CD4-positive, alpha-beta T cell treated with Interleukin-10 for 1 hour (primary cell): ENCODE measurements at regions not wholly inside any gene's neighbourhood (a gene's known extent, or its start where the extent isn't known, plus 50 kb on each side); places are given as distances from the start of the nearest gene placed in this dataset.
A peak's percentile ranks its signal among the peaks of the same experiment; 100 is the strongest.

Experiments used
- DNase-seq: peaks from one replicate; pipeline ENCODE4 v3.0.0-alpha.2; 2020

DNA sequence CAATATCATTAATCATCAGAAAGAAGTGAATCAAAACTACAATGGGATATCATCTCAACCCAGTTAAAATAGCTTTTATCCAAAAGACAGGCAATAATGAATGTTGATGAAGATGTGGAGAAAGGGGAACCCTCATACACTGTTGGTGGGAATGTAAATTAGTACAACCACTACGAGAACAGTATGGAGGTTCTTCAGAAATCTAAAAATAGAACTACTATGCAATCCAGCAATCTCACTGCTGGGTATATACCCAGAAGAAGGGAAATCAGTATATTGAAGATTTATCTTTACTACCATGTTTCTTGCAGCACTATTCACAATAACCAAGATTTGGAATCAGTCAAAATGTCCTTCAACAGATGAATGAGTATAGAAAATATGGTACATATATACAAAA, 189.8 kb downstream of the HHIPL2 start:
- no peak for DNase-seq

DNA sequence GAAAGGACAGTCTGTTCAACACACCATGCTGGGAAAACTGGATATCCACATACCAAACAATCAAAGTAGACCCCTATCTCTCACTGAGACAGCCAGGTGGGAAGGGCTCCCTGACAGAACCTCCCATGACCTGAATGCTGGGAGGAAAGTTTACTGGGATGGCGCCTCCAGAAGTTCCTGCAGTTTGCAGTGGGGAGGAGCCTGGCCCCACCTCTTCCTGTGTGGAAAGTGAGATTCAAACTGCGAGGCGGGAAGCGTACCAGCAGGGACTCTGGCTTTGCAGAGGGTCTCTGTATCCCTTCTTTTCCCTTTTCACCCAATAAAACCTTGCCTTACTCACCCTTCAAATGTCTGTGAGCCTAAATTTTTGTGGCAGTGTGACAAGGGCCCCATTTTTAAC, 190.7 kb downstream of the HHIPL2 start:
- no peak for DNase-seq

DNA sequence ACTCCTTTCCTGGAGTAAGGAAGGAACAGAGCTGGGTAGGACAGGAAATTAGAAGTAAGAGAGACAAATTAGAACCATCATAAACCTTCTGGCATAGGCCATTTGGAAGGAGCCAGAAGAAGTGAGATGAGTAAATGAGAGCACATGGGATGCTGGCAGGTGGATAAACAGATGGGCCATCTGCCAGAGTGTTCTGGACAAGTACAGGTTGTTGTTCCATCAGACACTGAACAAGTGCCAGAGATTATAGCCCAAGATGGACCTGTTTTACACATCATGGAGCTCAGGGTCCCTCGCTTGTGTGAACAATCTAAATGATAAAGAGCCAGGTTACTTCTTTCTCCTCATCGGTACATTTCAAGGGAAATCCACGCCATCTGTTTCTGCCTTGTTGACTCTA, 200.3 kb downstream of the HHIPL2 start:
- DNase-seq: no peak

DNA sequence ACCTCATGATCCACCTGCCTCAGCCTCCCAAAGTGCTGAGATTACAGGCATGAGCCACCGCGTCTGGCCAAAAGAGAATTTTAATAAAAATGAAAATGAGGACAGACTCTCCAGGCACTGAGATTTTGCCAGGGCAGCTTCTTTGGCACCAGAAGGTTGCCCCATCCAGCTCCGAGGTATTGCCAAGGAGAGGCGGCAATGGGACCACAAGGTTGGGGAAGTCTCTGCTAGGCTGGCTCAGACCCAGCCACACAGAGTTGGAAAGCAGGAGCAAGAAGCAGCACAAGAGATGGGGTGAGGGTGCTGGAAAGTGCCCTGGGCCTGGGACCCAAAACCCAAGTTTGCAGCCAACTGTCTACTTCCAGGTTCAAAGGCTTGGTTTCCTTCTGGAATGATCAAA, 200.9 kb downstream of the HHIPL2 start:
- DNase-seq: no peak

DNA sequence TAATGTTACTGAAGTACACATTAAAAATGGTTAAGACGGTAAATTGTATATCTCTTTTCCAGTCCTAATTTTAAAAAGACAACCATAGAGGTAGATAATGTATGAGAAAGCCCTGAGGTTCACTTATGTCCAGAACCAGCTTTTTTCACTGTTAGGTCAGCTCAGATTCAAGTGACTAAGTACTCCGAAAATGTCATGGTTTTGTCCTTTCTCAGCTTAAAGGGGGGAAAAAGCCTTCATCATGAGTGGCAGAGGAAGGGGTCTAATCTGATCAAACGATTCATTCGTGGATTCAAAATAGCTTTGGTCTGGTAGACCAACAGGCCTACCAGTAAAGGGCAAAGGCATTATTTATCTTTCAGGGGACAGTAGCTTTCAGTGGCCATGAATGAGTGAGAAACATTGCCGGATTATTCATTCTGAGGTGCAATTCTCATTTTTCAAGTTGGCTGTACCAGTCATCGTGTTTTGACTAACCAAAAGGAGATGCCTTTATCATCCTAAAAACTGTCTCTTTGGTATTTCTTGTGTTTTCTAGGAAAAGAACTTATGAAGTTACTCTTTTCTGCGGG, 208.4 kb downstream of the HHIPL2 start:
- no peak for DNase-seq

DNA sequence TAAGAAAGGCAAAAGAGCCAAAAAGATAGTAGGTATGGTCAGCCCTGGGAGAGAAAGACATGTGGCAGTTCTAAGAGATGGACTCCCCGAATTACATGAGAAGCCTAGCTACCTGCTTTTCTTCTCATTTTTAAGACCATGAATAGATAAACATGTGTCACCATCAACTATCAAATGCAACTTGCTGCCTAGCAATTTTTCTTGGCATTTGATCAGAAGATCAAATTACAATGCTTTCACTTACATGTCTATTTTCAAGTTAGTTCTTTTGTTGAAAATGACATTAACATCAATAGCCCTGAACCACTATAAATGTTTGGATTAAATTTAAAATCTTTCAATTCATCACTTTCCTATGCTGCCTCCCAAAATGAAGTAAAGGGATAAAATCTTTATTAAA, 212.3 kb downstream of the HHIPL2 start:
- DNase-seq: no peak

DNA sequence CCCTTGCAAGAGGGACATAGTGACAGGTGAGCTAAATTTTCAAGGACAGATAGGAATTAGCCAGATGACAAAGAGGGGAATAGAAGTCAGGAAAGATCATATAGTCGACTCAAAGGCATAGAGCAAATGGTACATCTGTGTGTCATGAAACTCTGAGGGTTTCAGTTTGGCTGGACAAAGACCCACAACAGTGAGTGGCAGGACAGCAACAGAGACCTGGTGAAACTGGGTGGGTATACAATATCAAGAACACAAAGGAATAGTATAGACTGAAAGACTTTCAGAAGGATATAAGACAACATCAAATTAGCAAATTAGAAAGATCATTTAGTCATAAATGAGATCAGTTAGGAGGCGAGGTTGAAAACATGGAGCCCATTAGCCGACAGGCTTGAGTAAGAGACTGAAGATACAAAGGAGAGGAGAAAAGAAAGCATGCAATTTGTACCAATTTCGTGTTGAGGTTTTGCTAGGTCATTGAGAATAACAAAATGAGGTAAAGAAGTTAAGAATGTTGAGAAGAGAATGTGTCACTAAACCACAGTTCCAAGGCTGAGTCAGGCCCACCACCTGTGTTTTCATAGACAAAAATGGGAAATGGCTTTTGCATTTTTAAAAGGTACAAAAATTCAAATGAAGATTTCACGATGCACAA, 213.8 kb downstream of the HHIPL2 start:
- no peak for DNase-seq

DNA sequence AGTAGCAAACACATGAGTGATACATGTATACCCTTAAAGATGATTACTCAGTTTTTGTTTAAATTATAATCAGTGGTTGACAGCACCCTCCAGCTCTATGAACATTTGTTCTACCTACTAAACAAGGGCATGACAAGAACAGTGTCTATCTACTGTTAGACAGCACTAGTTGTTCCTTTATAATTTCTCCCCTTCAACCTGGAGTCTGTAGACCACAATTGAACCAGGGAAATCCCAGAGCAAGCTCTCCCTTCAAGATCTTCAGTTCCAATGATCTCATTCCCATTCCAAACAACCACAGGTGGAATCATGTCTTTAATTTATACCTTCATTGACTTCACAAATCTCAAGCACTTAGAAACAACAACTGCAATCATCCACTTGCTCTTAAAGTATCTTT, 216.1 kb downstream of the HHIPL2 start:
- no peak for DNase-seq

DNA sequence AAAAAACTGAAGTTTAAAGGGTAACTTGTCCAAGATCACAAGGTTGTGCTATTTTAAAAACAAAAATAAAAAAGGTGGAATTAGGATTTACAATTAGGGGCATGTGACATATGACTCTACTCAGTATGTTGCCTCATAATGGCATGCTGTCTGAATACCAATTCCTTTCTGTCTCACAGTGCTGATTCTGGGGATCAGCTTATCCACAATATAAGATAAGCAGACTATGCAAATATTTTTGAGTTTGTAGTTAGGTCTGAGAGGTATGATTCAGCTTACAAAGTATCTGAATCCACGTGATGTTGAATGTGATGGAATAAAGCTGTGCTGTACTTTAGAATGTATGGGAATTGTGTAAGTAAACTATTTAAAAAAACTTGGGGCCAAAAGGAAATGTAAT, 216.6 kb downstream of the HHIPL2 start:
- no peak for DNase-seq

DNA sequence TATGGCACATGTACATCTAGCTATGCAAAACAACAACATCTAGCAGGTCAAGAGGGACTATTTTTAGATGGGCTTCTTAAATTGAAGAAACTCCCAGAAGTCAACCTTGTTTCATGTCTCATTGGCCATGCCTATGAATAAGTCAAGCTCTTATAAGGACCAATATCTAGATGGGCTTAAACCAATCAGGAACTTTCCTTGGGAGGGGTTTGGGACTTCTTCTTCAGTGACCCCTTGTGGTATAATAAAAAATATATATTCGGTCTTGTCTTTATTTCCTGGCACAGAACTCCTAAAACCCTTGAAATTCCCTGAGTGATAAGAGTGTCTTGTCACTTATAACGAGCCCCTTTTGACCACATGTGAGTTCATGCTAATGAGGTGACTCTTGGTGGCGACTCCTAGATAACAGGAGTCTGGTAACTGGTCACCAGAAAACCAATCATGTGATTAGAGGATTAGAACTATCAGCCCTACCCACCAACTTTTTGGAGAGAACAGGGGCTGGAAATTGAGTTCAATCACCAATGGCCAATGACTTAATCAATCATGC, 218.3 kb downstream of the HHIPL2 start:
- no peak for DNase-seq

DNA sequence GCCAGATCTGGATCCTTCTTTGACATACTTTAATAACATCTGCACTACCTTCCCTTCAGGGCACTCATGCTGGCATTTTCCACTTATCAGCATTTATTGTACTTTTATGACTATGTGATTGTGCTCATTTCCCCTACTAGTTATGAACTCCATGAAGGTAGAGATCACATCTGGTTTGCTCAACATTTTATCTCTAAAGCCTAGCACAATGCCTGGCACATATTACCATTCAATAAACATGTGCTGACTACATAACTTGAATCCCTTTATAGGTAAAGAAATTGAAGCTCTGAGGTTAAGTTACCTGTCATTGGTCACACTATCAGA, 221.2 kb downstream of the HHIPL2 start:
- no peak for DNase-seq

DNA sequence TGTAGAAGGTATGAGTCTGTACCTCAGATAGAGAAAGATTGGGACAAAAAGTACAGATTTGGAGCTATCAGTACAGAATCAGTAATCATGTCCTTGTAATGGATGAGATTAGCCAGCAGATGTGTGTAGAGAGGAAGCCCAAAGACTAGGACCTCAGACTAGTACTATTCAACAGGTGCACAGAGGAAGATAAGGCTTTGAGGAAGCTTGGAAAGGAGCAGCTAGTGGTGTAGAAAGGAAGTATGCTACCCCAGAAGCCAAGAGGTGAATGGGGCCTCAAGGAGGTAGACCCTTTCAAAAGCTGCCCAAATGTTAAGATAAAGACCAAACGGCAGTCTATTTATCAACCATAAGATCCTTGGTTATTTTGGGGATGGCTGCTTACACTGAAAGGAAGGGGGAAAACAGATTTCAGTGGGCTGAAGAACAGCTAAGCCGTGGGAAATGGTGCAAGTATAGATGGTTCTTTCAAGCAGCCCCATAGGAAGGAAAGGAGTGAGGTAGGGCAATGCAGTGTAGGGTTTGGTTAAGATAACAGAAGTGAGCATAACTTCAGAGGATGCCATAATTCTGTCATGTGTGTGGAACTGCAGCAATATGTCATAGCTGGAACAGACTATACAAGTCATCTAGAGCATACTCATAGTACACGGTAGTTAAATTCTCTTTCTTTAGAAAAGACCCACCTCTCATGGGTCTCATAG, 221.7 kb downstream of the HHIPL2 start:
- no peak for DNase-seq

DNA sequence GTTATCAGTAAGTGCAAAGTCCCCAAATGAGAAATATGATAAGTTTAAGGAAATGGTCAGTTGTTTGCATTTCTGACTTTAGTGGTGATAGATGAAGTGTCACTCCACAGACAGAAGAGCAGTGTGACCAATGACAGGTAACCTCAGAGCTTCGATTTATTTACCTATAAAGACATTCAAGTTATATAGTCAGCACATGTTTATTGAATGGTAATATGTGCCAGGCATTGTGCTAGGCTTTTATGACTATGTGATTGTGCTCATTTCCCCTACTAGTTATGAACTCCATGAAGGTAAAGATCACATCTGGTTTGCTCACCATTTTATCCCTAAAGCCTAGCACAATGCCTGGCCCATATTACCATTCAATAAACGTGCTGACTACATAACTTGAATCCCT, 222.4 kb downstream of the HHIPL2 start:
- DNase-seq: no peak

DNA sequence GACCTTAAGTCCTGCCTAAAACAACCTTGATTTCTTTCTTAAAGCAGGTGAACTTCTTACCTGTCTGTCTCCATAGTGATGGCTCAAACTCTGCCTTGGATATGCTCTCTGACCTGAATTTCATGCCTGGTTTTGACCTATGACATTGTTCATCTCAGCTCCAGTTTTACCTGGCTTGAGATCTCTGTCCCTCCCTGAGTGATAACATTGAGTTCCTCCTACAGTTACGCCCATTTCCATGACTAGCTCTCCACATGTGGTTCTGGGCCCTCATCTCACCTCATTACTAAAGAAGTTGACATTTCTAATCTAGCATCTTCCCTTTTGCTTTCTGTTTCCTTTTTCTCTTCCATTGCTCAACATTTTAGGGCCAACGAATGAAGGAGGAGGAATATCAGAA, 233.1 kb downstream of the HHIPL2 start:
- no peak for DNase-seq

DNA sequence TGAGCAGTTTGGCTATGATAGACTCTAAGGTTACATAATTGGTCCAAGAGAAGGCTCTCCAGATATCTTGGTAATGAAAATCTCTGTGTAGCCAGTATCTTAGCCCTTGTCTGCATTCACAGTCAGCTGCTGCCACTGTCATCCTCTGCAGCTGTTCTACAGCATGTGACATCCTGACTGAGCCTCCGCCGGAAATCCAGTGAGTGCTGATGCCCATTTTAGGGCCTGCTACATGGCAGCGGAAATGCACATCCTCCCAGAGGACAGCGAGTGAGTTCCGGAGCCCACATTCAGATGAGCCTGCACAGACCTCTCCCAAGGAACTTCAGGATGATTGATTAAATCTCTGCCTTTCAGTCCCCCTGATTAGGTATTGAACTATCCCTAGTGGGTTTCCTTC, 237.1 kb downstream of the HHIPL2 start:
- DNase-seq: peak; percentile 21

DNA sequence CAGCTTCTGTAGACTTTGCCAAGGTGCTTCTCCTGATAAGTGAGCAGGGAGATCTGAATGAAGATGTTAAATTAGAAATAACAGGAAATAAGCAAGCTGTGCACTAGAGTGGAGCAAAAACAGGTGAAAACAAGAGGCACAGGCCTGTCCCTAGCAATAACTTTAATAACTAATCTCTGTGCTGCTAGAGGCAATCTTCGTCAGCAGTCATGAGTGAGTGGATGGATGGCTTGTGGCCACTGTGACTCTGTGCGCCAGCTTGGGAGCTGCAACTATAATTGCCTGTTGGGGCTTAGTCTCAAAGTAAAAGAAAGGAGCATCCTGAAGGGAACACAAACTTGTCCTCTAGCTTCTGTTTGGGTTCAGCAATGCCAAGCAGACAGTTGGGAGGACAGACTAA, 240.3 kb downstream of the HHIPL2 start:
- no peak for DNase-seq

DNA sequence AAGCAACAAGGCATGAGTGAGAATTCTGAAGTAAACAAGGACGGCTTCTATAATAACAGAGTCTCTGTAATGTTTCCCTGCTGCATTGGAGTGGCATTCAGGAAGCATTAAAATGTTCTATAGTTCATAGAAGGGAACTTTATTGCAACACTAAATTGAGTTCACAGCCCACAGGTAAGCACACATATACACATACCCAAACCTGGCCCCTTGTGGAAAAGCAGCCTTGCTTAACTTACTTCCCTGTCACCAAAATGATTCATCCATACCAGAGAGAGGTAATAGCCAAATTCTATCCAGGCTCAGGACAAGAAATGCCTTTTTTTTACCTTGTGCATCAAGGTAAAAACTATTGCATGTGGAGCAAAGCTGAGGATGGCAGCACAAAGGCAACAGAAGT, 241.4 kb downstream of the HHIPL2 start:
- no peak for DNase-seq

DNA sequence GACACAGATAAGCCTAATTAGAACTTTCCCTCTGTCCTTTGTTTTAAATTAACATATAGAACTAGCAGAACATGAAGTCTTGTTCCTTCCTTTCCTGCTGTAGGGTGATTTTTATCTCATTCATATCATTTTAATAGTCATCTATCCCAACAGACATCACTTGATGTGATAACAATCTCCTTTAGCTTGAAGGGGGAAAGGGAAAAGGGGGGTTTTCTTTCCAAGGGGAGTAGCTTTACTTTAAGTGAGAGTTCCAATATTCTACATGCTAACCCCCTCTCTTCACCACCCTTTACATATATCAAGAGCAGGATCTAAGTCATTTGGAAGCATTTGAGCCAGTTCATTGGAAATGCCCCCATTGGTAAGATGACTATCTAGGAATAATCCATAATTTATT, 241.9 kb downstream of the HHIPL2 start:
- no peak for DNase-seq

DNA sequence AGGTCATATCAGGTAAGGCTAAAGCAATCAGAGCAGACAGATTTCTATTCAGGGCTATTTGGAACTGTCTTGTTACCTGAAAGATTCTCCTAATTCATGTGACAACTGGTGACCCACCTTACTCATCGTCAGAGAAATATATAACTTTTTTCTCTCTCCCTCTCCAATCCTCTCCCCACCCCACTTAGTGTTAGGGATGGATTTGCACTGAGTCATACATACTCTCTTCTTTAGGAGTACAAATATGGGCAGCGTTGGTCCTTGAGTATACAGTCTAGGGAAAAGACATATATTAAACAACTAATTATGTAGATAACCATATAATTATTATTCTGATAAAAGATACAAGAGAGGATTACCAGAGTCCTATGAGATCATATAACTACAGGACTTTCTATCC, 246.3 kb downstream of the HHIPL2 start:
- no peak for DNase-seq

DNA sequence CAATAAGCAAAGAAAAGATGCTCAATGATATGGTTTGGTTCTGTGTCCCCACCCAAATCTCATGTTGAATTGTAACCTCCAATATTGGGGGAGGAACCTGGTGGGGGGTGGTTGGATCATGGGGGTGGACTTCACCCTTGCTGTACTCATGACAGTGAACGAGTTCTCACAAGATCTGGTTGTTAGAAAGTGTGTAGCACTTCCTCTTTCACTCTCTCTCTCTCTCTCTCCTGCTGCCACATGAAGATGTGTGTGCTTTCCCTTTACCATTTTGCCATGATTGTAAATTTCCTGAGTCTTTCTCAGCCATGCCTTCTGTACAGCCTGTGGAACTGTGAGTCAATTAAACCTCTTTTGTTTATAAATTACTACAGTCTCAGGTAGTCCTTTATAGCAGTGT, 248.4 kb downstream of the HHIPL2 start:
- DNase-seq: no peak

DNA sequence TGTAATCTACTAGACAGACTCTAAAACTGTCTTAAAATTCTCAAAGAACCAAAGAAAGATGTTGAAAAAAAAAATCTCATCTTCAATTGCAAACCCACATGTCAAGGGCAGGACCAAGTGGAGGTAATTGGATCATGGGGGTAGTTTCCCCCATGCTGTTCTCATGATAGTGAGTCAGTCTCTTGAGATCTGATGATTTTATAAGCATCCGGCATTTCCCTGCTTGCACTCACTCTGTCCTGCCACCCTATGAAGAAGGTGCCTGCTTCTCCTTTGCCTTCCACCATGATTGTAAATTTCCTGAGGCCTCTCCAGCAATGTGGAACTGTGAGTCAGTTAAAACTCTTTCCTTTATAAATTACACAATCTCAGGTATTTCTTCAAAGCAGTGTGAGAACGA, 257.0 kb downstream of the HHIPL2 start:
- no peak for DNase-seq

DNA sequence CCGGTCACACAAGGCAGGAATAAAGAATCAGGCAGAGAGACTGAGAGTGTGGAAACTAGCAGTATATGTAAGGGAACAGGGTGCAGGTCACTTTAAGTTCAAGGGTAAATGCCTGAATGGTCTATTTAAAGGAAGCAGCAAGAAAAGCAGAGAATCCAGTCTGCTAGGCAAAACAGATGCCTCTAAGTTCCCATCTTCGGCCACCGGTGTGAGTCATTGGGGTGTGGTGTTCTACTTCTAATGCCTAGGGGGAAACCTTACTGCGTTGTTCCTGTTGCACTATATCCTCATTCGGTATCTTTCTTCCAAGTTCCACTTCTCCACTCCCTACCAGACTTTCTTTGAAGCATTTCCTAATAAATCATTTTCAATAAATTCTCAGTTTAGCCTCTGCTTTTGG, 259.9 kb downstream of the HHIPL2 start:
- no peak for DNase-seq

DNA sequence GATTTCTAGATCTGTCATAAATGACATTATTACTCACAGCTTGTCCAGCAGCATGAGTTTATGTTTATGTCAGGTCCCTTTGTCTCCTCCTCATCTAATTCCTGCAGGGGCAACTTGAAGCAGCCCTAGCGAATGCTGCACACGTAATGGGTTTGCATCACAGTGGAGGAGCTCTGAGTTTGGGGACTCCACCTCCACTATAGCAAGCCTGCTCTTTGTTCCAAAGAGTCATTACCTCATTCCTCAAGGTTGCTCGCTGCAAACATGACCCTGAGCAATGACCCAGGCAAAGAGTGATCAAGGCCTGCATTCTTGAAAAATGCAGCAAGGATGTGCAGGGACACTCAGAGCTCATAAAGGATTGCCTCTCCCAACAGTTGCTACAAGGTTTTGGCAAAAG, 261.9 kb downstream of the HHIPL2 start:
- DNase-seq: no peak

DNA sequence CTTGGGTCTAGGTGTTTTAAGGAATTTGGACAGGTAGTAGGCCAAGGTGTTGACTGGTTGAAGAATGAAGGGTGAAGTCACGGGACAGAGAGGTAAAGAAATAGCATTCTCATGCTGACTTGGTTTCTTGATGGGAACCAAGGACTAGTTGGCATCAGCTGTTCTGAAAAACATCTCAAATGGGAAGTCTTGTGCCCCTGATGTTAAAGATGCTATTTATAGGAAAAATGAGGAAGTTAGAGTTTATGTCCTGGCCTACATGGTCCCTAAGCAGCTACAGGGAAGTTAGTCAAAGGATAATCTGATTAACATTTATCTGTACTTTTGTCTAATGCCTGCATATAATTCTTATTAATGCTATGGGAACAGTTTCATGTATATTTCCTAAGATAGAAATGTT, 262.4 kb downstream of the HHIPL2 start:
- no peak for DNase-seq

DNA sequence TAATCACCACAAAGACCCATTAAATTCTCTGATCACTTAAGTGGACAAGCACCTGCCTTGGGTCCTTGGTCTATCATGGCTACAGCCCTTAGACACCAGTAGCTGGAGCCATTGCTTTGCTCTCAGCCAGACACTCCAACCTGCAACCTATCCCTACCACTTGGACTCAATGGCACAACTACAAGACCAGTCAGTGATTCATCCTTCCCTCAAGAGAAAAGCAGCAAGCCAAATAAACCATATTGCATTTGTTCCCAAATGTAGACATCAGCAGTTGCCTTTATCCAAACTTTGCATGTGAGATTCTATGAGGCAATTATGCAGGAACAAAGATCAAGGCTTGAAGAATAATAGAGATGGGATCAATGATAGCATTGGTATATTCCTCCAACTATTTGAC, 263.4 kb downstream of the HHIPL2 start:
- no peak for DNase-seq
